ENCODE measurements at regions not wholly inside any gene's neighbourhood (a gene's known extent, or its start where the extent isn't known, plus 50 kb on each side); places are given as distances from the start of the nearest gene placed in this dataset.

DNA sequence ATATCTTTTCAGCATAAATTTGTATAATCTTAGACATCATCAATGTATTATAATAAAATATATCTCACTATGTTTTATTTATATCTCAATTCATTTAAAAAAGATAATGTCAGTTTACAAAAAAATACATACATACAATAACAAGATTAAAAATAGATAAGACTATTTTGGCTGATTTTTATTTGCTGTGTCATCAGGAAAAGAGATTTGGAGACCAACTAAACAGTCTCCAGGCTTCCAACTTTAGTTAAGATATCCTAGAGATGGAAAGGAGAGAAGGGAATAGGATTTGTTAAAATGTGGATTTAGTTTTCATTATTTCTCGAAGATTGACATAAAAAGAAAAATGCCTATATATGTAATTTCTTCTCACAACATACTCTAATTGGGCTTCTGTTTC, 433.8 kb upstream of the TOM1L1 start:
- no peak for TF ChIP-seq GATA2 (IDR thresholded peaks at IDR 0.05; ENCODE audit: low read depth, low read length)
- TF ChIP-seq GATA3 (IDR thresholded peaks at IDR 0.05; ENCODE audit: low read depth, low read length) = no peak
